Smooth muscle cell (in vitro differentiated cells): ENCODE measurements at regions not wholly inside any gene's neighbourhood (a gene's known extent, or its start where the extent isn't known, plus 50 kb on each side); places are given as distances from the start of the nearest gene placed in this dataset.

Experiments used
- DNase-seq: peaks from one replicate; lab custom pipeline; 2025; ENCODE audit not compliant: unreplicated experiment; lab: John Stamatoyannopoulos, UW
- H2AFZ ChIP-seq: fragments of 200-600 bp; sonication (generic); 2 replicates; pipeline ENCODE4 v1.6.0; 2016; ENCODE audit warnings: antibody characterized with exemption, low read depth, mild to moderate bottlenecking
- H3F3A ChIP-seq: fragments of 200-600 bp; sonication (generic); 2 replicates; pipeline ENCODE4 v1.6.0; 2017; ENCODE audit warnings: antibody characterized with exemption, low read depth
- H3K27ac ChIP-seq: fragments of 200-600 bp; sonication (generic); 2 replicates; pipeline ENCODE4 v1.5.1; 2016; ENCODE audit warnings: low read depth, mild to moderate bottlenecking
- H3K27me3 ChIP-seq: fragments of 200-600 bp; sonication (generic); 2 replicates; pipeline ENCODE4 v1.6.1; 2016; ENCODE audit warnings: low read depth, mild to moderate bottlenecking
- H3K36me3 ChIP-seq: fragments of 200-600 bp; sonication (generic); 2 replicates; pipeline ENCODE4 v1.5.1; 2016; ENCODE audit warnings: low read depth
- H3K4me1 ChIP-seq: fragments of 200-600 bp; sonication (generic); 2 replicates; pipeline ENCODE4 v1.5.1; 2016; ENCODE audit warnings: low read depth
- H3K4me2 ChIP-seq: fragments of 200-600 bp; sonication (generic); 2 replicates; pipeline ENCODE4 v1.6.0; 2016; ENCODE audit warnings: mild to moderate bottlenecking
- H3K4me3 ChIP-seq: fragments of 200-600 bp; sonication (generic); 2 replicates; pipeline ENCODE4 v1.5.1; 2016; ENCODE audit warnings: mild to moderate bottlenecking
- H3K79me2 ChIP-seq: fragments of 200-600 bp; sonication (generic); 2 replicates; pipeline ENCODE4 v1.6.0; 2016; ENCODE audit warnings: low read depth, mild to moderate bottlenecking
- H3K9ac ChIP-seq: fragments of 200-600 bp; sonication (generic); 2 replicates; pipeline ENCODE4 v1.6.0; 2016; ENCODE audit warnings: low read depth
- H3K9me3 ChIP-seq: fragments of 200-600 bp; sonication (generic); replicated peaks from 2 replicates; pipeline ENCODE4 v1.5.1; 2016; ENCODE audit warnings: low read depth
- H4K20me1 ChIP-seq: fragments of 200-600 bp; sonication (generic); 2 replicates; pipeline ENCODE4 v1.6.0; 2016; ENCODE audit warnings: low read depth
- WGBS: methylation state at CpG from one replicate; pipeline ENCODE4 v1.1.7; 2016; ENCODE audit warnings: low lambda C conversion rate; 5-methylcytosine and 5-hydroxymethylcytosine counted together
- TF ChIP-seq, protein P1 (sequence below): fragments of 200-600 bp; sonication (generic); IDR thresholded peaks from 2 replicates; pipeline ENCODE4 v1.5.1; 2017; ENCODE audit warnings: borderline replicate concordance, mild to moderate bottlenecking, antibody characterized with exemption; ENCODE audit not compliant: insufficient read depth, poor library complexity, severe bottlenecking

DNA sequence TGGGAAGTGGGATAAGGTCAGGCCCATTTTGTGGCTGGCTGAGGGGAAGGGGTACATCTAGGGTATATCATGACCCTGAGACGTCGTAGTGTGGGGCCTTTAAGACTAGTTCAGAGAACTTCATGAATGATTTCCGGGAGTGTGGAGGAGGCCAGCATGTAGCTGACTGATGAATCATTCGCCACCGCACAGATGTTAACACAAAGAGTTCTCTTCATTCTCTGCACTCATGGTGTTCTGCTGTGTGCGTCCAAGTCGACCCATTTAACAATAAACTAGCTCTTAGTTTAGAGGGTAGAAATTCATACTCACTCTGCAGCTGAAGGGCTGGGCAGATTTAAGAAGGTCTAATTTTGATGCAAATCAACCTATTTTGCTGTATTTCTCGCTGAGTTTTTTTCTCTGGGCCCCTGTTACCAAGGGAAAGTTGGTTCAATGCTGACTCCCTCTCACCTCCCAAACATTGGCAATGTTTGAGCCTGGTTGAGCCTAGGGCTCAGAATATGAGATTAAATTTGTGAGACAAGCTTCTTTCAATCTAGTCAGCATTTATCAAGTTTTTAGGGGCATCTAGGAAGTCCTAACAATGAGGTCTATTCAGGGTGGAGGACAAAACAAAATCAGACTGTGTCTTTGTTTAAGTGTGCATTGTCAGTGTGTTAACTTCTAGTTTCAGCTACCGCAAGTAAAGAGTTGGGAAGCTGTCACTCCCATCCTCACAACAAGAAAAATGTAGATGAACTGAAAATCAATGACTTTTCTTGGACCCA, 106.8 kb upstream of the CBLN4 start:
- no peaks in the 10 kb centered on the region for H3F3A ChIP-seq
- 71% methylated on average over 9 of the region's 9 CpGs for WGBS

DNA sequence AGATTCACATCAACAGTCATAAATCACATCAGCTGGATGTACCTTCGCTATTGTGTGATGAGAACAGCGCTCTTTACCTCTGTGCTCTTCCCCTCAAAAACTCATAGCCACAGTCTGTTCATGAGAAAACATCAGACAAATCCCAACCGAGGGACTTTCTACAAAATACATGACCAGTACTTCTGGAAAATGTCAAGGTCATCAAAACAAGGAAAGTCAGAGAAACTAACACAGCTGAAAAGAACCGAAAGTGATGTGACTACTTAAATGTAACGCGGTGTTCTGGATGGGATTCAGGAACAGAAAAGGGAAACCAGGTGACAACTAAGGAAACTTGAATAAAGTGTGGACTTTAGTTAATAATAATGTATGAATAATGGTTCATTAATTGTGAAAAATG, 112.0 kb upstream of the CBLN4 start:
- TF ChIP-seq, protein P1, sequence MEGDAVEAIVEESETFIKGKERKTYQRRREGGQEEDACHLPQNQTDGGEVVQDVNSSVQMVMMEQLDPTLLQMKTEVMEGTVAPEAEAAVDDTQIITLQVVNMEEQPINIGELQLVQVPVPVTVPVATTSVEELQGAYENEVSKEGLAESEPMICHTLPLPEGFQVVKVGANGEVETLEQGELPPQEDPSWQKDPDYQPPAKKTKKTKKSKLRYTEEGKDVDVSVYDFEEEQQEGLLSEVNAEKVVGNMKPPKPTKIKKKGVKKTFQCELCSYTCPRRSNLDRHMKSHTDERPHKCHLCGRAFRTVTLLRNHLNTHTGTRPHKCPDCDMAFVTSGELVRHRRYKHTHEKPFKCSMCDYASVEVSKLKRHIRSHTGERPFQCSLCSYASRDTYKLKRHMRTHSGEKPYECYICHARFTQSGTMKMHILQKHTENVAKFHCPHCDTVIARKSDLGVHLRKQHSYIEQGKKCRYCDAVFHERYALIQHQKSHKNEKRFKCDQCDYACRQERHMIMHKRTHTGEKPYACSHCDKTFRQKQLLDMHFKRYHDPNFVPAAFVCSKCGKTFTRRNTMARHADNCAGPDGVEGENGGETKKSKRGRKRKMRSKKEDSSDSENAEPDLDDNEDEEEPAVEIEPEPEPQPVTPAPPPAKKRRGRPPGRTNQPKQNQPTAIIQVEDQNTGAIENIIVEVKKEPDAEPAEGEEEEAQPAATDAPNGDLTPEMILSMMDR: no peak
- Histone ChIP-seq H3K9me3 (peaks cover 9% of the 10 kb centered on the region), H3F3A (no peaks in the 10 kb centered on the region), H3K4me2 (no peak overlapping the region), H3K27ac (no peak overlapping the region), H3K9ac (no peak overlapping the region), H3K4me1 (no peaks in the 10 kb centered on the region), H3K36me3 (no peaks in the 10 kb centered on the region), H3K27me3 (no peaks in the 10 kb centered on the region), H3K4me3 (no peak overlapping the region), H3K79me2 (no peaks in the 10 kb centered on the region), H2AFZ (no peak overlapping the region), H4K20me1 (no peaks in the 10 kb centered on the region)
- 80% methylated on average over 6 of the region's 6 CpGs for WGBS
- no peak for DNase-seq

More for the DNA sequence above, 106.8 kb upstream of the CBLN4 start:
- no peak overlapping the region for H3K4me2 ChIP-seq
- TF ChIP-seq, protein P1: no peak
- peaks cover 16% of the 10 kb centered on the region for H3K9me3 ChIP-seq
- H3K4me1 ChIP-seq: no peaks in the 10 kb centered on the region
- no peaks in the 10 kb centered on the region for H4K20me1 ChIP-seq
- H3K79me2 ChIP-seq: no peaks in the 10 kb centered on the region
- no peak overlapping the region for H3K9ac ChIP-seq
- H3K27ac ChIP-seq: no peak overlapping the region
- DNase-seq: no peak
- no peaks in the 10 kb centered on the region for H3K36me3 ChIP-seq
- no peak overlapping the region for H2AFZ ChIP-seq
- H3K27me3 ChIP-seq: no peaks in the 10 kb centered on the region
- no peak overlapping the region for H3K4me3 ChIP-seq

DNA sequence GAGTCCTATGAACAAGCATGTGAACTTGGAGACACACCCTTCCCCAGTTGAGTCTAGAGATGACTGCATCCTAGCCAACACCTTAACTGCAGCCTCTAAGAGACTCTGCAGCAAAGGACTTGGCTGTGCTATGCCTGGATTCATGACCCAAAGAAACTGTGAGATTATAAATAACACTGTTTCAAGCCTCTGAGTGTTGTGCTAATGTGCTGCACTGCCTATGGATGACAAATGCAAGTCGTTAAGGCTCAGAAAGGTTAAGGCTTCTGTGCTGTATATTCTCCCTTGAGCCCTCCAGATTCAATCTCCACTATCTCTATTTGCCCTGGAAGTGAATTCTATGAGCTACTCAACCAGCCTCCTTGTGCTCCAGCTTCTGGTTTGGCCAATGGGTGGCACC, 116.5 kb upstream of the CBLN4 start:
- H3K27ac ChIP-seq: no peak overlapping the region
- no peaks in the 10 kb centered on the region for H3F3A ChIP-seq
- H2AFZ ChIP-seq: no peak overlapping the region
- TF ChIP-seq, protein P1: no peak
- no peaks in the 10 kb centered on the region for H3K36me3 ChIP-seq
- no peaks in the 10 kb centered on the region for H3K27me3 ChIP-seq
- 28% methylated on average over 1 of the region's 1 CpG for WGBS
- H4K20me1 ChIP-seq: no peaks in the 10 kb centered on the region
- H3K4me3 ChIP-seq: no peak overlapping the region
- H3K79me2 ChIP-seq: no peaks in the 10 kb centered on the region
- H3K9me3 ChIP-seq: no peaks in the 10 kb centered on the region
- H3K9ac ChIP-seq: no peak overlapping the region
- no peak for DNase-seq
- H3K4me1 ChIP-seq: no peaks in the 10 kb centered on the region
- H3K4me2 ChIP-seq: no peak overlapping the region

DNA sequence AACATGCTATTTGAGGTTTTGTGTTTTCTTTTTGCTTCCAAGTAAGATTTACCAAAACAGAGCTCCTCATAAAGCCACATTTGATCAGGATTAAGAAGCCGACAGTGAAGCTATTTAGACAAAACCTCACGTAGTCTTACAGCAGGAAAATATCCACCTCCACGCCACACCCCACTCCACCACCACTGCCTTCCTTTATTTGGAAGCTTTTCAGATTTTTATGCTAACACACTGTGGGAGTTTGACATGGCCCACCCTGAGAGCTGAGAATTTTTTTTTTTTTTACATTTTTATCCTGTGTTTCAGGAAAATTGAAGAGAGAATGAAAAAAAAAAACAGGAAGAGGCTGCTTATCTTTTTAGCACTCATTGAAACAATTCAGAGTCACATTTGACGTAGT, 104.8 kb upstream of the MC3R start:
- Histone ChIP-seq H2AFZ (no peak overlapping the region), H3K27ac (no peak overlapping the region), H3K4me2 (no peak overlapping the region), H3K4me3 (no peak overlapping the region), H3K9me3 (peaks cover 3% of the 10 kb centered on the region), H3K36me3 (no peaks in the 10 kb centered on the region), H3K9ac (no peak overlapping the region), H3F3A (no peaks in the 10 kb centered on the region), H4K20me1 (no peaks in the 10 kb centered on the region), H3K27me3 (no peaks in the 10 kb centered on the region), H3K79me2 (no peaks in the 10 kb centered on the region), H3K4me1 (no peaks in the 10 kb centered on the region)
- 69% methylated on average over 4 of the region's 4 CpGs for WGBS
- DNase-seq: no peak
- TF ChIP-seq, protein P1: no peak
